Lower leg skin (tissue), 4 donors: ENCODE measurements at regions not wholly inside any gene's neighbourhood (a gene's known extent, or its start where the extent isn't known, plus 50 kb on each side); places are given as distances from the start of the nearest gene placed in this dataset.
"Not testable (repeated sequence)": the region's sequence is repeated elsewhere in the genome, so short reads cannot be mapped to it uniquely, and the experiment has no call there.

Experiments used
- DNase-seq, 2 donors: peaks; one replicate each; pipeline ENCODE4 v3.0.0-alpha.2; 2019; ENCODE audit warnings: low spot score in 2 of 2
- H3K4me3 ChIP-seq: fragments of 200-600 bp; sonication (generic); 2 replicates; pipeline ENCODE4 v1.5.1; 2017; ENCODE audit warnings: mild to moderate bottlenecking, low read depth; ENCODE audit not compliant: poor library complexity, severe bottlenecking
- CTCF ChIP-seq, 3 donors: fragments of 450-650 bp; IDR thresholded peaks; one replicate each; pipeline ENCODE4 v1.5.1; 2016; ENCODE audit warnings: antibody characterized with exemption in 3 of 3, mild to moderate bottlenecking in 3 of 3, moderate library complexity in 2 of 3
- POLR2A ChIP-seq, 2 donors: fragments of 450-650 bp; IDR thresholded peaks; one replicate each; pipeline ENCODE4 v1.6.1; 2016 to 2017; ENCODE audit warnings: antibody characterized with exemption in 2 of 2, mild to moderate bottlenecking in 1 of 2, moderate library complexity in 1 of 2
- WGBS, 2 donors: methylation state at CpG; one replicate each; pipeline ENCODE4 v1.1.5; 2018; 5-methylcytosine and 5-hydroxymethylcytosine counted together
- intact Hi-C: fragments of 100-400 bp; cut with DNase I; formaldehyde crosslinking; loops from one replicate; pipeline ENCODE4 v1.15.0; 2023; ENCODE audit warnings: low total_unique reads

GRCh38 chr13:81377921-81378320 is 1037.0 kb upstream of the SPRY2 start:
- TF ChIP-seq POLR2A (IDR thresholded peaks at IDR 0.05) (no peak), CTCF (IDR thresholded peaks at IDR 0.05) (no peak)
- no peak overlapping the region for H3K4me3 ChIP-seq
- DNase-seq, result no peak
- 94 to 97% methylated on average over 1 of the region's 1 CpG for WGBS, 2 donors
- intact Hi-C loops, result no loop called here

GRCh38 chr13:81375709-81376108 is 1034.8 kb upstream of the SPRY2 start:
- intact Hi-C loops, result no loop called here
- no peak overlapping the region for H3K4me3 ChIP-seq
- no peak for DNase-seq
- 73% methylated on average over 1 of the region's 1 CpG for WGBS, 2 donors
- no peak for TF ChIP-seq POLR2A (IDR thresholded peaks at IDR 0.05)

GRCh38 chr13:81362711-81363110 is 1021.8 kb upstream of the SPRY2 start:
- intact Hi-C loops, H3K4me3 ChIP-seq: not testable (repeated sequence)
- 76 to 79% methylated on average over 2 of the region's 2 CpGs for WGBS, 2 donors
- DNase-seq, result peak in 1 of 2 donors; percentile 69

- no peak for DNase-seq
- intact Hi-C loops, result no loop called here
- WGBS, 2 donors, result 55 to 70% methylated on average over 1 of the region's 1 CpG
- TF ChIP-seq POLR2A (IDR thresholded peaks at IDR 0.05) (no peak), CTCF (IDR thresholded peaks at IDR 0.05) (no peak)
- no peak overlapping the region for H3K4me3 ChIP-seq
Observed at GRCh38 chr13:81350056-81350455, 1009.1 kb upstream of the SPRY2 start.

- intact Hi-C loops, H3K4me3 ChIP-seq, DNase-seq: not testable (repeated sequence)
- 94 to 95% methylated on average over 28 to 29 of the region's 36 CpGs for WGBS, 2 donors
Observed at GRCh38 chr13:81340118-81341069, 999.5 kb upstream of the SPRY2 start.

- WGBS, 2 donors, result 92 to 97% methylated on average over 13 to 14 of the region's 14 CpGs
- H3K4me3 ChIP-seq, DNase-seq, intact Hi-C loops: not testable (repeated sequence)
Observed at GRCh38 chr13:81339666-81340065, 998.7 kb upstream of the SPRY2 start.

- DNase-seq, result no peak
- intact Hi-C loops, result no loop called here
- TF ChIP-seq POLR2A (IDR thresholded peaks at IDR 0.05) (no peak), CTCF (IDR thresholded peaks at IDR 0.05) (no peak)
- WGBS, 2 donors, result 78 to 80% methylated on average over 4 of the region's 4 CpGs
- no peak overlapping the region for H3K4me3 ChIP-seq
Observed at GRCh38 chr13:81334481-81334880, 993.6 kb upstream of the SPRY2 start.

- H3K4me3 ChIP-seq, result no peak overlapping the region
- 75 to 81% methylated on average over 1 of the region's 1 CpG for WGBS, 2 donors
- intact Hi-C loops, result no loop called here
- no peak for DNase-seq
- TF ChIP-seq POLR2A (IDR thresholded peaks at IDR 0.05), result no peak
- no peak for TF ChIP-seq CTCF (IDR thresholded peaks at IDR 0.05)
Observed at GRCh38 chr13:81326913-81327312, 986.0 kb upstream of the SPRY2 start.
